Breast epithelium (tissue), 3 donors: ENCODE measurements at regions not wholly inside any gene's neighbourhood (a gene's known extent, or its start where the extent isn't known, plus 50 kb on each side); places are given as distances from the start of the nearest gene placed in this dataset.

Experiments used
- POLR2A ChIP-seq: fragments of 450-650 bp; IDR thresholded peaks from one replicate; pipeline ENCODE4 v1.6.1; 2016; ENCODE audit warnings: antibody characterized with exemption, mild to moderate bottlenecking, moderate library complexity
- TF ChIP-seq, protein P1 (sequence below), 3 donors: fragments of 450-650 bp; IDR thresholded peaks; one replicate each; pipeline ENCODE4 v1.5.1; 2016 to 2017; ENCODE audit warnings: antibody characterized with exemption in 3 of 3, mild to moderate bottlenecking in 3 of 3, moderate library complexity in 3 of 3

DNA sequence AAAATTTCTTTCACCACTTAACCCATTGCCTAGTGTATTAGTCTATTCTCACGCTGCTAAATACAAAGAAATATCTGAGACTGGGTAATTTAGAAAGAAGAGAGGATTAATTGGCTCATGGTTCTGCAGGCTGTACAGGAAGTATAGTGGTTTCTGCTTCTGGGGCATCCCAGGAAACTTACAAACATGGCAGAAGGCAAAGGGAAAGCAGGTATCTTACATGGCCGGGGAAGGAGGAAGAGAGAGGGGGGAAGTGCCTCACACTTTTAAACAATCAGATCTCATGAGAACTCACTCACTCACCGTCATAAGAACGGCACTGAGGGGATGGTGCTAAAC is 931.4 kb upstream of the SOX9 start:
- no peak for TF ChIP-seq POLR2A
- TF ChIP-seq, protein P1, sequence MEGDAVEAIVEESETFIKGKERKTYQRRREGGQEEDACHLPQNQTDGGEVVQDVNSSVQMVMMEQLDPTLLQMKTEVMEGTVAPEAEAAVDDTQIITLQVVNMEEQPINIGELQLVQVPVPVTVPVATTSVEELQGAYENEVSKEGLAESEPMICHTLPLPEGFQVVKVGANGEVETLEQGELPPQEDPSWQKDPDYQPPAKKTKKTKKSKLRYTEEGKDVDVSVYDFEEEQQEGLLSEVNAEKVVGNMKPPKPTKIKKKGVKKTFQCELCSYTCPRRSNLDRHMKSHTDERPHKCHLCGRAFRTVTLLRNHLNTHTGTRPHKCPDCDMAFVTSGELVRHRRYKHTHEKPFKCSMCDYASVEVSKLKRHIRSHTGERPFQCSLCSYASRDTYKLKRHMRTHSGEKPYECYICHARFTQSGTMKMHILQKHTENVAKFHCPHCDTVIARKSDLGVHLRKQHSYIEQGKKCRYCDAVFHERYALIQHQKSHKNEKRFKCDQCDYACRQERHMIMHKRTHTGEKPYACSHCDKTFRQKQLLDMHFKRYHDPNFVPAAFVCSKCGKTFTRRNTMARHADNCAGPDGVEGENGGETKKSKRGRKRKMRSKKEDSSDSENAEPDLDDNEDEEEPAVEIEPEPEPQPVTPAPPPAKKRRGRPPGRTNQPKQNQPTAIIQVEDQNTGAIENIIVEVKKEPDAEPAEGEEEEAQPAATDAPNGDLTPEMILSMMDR (IDR thresholded peaks at IDR 0.05): no peak
